Effector memory CD4-positive, alpha-beta T cell (primary cell): ENCODE measurements at regions not wholly inside any gene's neighbourhood (a gene's known extent, or its start where the extent isn't known, plus 50 kb on each side); places are given as distances from the start of the nearest gene placed in this dataset.

Experiments
- DNase-seq, 3 donors: peaks; one replicate each; pipeline ENCODE4 v3.0.0-alpha.2; 2020
- H3K27ac ChIP-seq: 2 replicates; pipeline ENCODE4 v1.7.0; 2013; ENCODE audit warnings: mild to moderate bottlenecking, low read length, moderate library complexity; ENCODE audit not compliant: insufficient read depth, poor library complexity, severe bottlenecking
- H3K27me3 ChIP-seq: replicated peaks from 2 replicates; pipeline ENCODE4 v1.7.0; 2013; ENCODE audit warnings: mild to moderate bottlenecking, low read length; ENCODE audit not compliant: insufficient read depth, control insufficient read depth, poor library complexity, severe bottlenecking
- H3K36me3 ChIP-seq: 2 replicates; pipeline ENCODE4 v1.7.0; 2013; ENCODE audit warnings: mild to moderate bottlenecking, low read length, moderate library complexity; ENCODE audit not compliant: control insufficient read depth, insufficient read depth
- H3K4me1 ChIP-seq: 2 replicates; pipeline ENCODE4 v1.7.0; 2013; ENCODE audit warnings: low read length, mild to moderate bottlenecking; ENCODE audit not compliant: control insufficient read depth, insufficient read depth, poor library complexity, severe bottlenecking
- H3K4me3 ChIP-seq: 2 replicates; pipeline ENCODE4 v1.7.0; 2013; ENCODE audit warnings: low read length, low read depth, mild to moderate bottlenecking; ENCODE audit not compliant: insufficient read depth, poor library complexity, severe bottlenecking
- H3K9me3 ChIP-seq: 2 replicates; pipeline ENCODE4 v1.7.0; 2013; ENCODE audit warnings: mild to moderate bottlenecking, low read length, moderate library complexity; ENCODE audit not compliant: control insufficient read depth

DNA sequence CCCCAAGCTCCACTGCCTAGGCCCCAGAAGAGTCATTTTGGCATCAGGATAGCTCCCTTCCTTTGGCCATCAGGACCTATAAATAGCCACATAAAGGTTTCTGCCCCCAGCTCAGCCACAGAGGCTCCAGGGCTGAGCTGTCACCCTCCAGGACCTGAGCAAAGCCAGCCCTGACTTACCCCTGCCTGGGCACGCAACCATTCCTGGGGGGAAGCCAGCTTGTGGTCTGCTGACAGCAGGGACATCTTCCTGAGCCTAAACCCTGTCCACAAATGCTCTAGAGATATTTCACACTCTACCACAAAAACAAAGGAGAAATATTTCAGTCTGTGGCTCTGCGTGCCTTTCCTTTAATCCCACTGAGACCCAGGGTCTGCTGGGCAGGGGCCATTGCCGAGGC, 123.7 kb upstream of the CCL2 start:
- H3K4me1 ChIP-seq: no peaks in the 10 kb centered on the region
- no peaks in the 10 kb centered on the region for H3K9me3 ChIP-seq
- H3K27ac ChIP-seq: no peak overlapping the region
- H3K36me3 ChIP-seq: no peaks in the 10 kb centered on the region
- no peak overlapping the region for H3K4me3 ChIP-seq
- no peaks in the 10 kb centered on the region for H3K27me3 ChIP-seq
- no peak for DNase-seq

DNA sequence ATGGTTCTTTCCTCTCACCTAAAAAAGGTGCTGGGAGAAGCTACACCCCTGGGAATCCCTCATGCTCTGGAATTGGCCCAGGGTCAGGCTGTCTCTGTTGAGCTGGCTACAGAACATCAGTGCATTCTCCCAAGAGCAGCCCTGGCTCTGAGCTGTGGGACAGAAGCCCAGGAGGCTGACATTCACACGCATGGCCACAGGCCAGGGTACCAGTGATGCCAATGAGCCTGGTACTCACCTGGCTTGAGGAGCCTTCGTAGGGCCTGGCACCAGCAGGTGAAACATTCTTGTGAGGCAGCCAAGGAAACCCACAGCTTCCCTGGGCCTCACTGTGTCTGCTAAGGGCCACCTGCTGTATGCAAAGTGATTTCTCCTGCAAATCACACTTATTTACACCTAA, 121.7 kb upstream of the CCL2 start:
- no peak for DNase-seq
- no peaks in the 10 kb centered on the region for H3K27me3 ChIP-seq
- no peaks in the 10 kb centered on the region for H3K4me1 ChIP-seq
- no peaks in the 10 kb centered on the region for H3K9me3 ChIP-seq
- H3K27ac ChIP-seq: no peak overlapping the region
- H3K4me3 ChIP-seq: no peak overlapping the region
- H3K36me3 ChIP-seq: no peaks in the 10 kb centered on the region

DNA sequence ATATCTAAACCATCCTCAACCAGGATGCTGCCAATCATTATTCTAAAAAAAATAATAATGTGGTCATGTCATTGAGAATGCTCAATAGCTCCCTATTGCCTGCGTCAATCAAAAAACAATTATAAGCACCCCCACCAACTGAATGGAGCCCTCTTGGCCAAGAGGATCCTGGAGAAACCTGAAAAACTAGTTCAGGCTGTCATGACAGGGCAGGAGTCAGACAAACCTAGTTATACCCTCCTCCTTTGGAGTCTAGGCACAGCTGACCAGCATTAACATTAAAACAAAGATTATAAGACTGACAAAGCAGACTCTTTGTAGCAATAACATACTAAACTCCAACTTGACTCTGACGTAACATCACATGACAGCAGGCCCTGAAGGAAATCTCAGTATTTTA, 119.2 kb upstream of the CCL2 start:
- no peaks in the 10 kb centered on the region for H3K27me3 ChIP-seq
- no peak overlapping the region for H3K4me3 ChIP-seq
- no peak for DNase-seq
- H3K9me3 ChIP-seq: no peaks in the 10 kb centered on the region
- H3K27ac ChIP-seq: no peak overlapping the region
- H3K4me1 ChIP-seq: no peaks in the 10 kb centered on the region
- no peaks in the 10 kb centered on the region for H3K36me3 ChIP-seq

- Histone ChIP-seq H3K36me3 (no peaks in the 10 kb centered on the region), H3K27ac (no peak overlapping the region), H3K9me3 (no peaks in the 10 kb centered on the region), H3K4me3 (no peak overlapping the region), H3K4me1 (no peaks in the 10 kb centered on the region), H3K27me3 (no peaks in the 10 kb centered on the region)
- no peak for DNase-seq
Observed at GRCh38 chr17:34140006-34140405, 115.1 kb upstream of the CCL2 start.

DNA sequence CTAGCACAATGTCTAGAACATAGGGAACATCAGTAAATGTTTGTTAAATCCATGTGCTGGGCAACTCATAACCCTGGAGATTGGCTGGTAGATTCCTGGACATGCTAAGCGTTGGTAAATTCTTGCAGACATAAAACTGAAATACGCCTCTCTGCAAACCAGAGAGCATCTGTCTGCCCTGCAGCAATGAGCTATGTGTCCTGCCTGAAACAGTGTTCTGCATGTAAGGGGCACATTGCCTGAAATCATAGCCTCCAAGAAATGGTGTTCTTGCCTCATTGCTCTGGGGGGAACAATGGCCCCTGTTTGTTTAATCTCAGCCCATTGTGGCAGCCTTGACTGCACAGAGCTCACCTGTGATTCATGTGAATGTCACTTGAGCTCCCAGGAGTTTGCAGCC, 113.5 kb upstream of the CCL2 start:
- DNase-seq: no peak
- H3K36me3 ChIP-seq: no peaks in the 10 kb centered on the region
- no peaks in the 10 kb centered on the region for H3K4me1 ChIP-seq
- no peaks in the 10 kb centered on the region for H3K27me3 ChIP-seq
- no peaks in the 10 kb centered on the region for H3K9me3 ChIP-seq
- H3K4me3 ChIP-seq: no peak overlapping the region
- no peak overlapping the region for H3K27ac ChIP-seq

DNA sequence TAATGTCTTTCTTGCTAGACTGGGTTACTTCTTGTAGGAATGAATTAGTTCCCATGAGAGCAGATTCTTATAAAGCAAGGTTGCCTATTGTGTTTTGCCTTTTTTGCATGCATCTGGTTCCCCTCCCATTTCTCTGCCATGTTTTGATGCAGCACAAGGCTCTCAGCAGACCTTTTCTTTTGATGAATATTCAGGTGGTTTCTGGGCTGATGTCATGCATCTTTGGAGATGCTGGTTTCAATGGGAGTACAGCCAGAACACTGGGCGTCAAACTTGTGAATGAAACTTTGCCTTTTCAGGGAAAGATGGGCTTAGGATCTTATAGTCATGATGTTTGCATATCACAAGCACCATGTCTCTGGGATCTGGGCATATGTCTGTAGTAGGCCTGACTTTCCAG, 111.7 kb upstream of the CCL2 start:
- DNase-seq: no peak
- Histone ChIP-seq H3K4me1 (no peaks in the 10 kb centered on the region), H3K27me3 (no peaks in the 10 kb centered on the region), H3K9me3 (no peaks in the 10 kb centered on the region), H3K36me3 (no peaks in the 10 kb centered on the region), H3K4me3 (no peak overlapping the region), H3K27ac (no peak overlapping the region)

DNA sequence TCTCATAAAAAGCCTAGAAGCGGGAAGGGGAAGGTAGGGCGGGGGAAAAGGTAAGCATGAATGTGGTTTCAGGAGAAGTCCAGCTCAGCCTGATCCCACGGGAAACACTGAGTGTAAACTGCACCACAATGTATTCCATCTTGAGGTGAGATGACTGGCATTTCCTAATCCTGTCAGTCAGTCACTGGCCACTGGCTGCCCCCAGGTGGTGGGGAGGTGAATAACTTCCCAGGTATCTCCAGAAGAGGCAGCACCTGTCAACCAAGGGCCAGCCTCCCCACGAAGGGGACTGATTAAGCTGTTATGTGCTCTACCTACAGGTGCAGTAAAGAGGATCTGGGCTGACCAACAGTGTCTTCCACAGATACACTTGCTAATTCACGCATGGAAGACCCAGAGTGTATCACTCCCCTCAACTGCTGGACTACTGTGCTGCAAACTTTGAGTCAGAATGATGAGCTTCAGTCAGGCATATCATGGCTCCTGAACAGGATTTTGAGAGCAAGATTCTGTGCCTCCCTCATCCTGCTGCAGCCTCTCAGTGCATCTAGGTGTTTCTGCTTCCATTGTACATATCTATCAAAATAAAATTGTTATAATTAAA, 108.5 kb upstream of the CCL2 start:
- H3K27me3 ChIP-seq: no peaks in the 10 kb centered on the region
- no peaks in the 10 kb centered on the region for H3K4me1 ChIP-seq
- peak in 1 of 3 donors; percentile 18 for DNase-seq
- H3K36me3 ChIP-seq: no peaks in the 10 kb centered on the region
- H3K9me3 ChIP-seq: no peaks in the 10 kb centered on the region
- no peak overlapping the region for H3K4me3 ChIP-seq
- H3K27ac ChIP-seq: no peak overlapping the region

DNA sequence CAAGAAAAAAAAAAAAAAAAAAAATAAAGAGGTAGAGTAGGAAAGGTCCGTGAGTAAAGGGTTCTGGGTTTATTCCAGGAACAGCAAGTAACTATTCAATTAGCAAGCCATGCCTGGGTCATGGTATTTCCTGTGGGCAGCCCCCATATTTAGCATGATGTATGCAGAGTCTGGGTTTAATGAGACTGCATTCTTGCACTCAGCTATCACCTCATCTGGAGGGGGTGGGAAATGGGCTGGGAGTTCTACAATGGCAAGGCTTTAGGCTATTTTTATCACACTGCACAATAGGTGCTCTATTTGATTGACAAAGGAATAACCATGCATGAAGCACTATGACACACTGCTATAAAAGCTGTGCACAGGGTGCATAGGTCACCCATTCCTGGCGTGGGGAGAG, 104.0 kb upstream of the CCL2 start:
- no peaks in the 10 kb centered on the region for H3K36me3 ChIP-seq
- no peak for DNase-seq
- H3K27ac ChIP-seq: no peak overlapping the region
- H3K27me3 ChIP-seq: peaks cover under 1% of the 10 kb centered on the region
- no peak overlapping the region for H3K4me3 ChIP-seq
- no peaks in the 10 kb centered on the region for H3K9me3 ChIP-seq
- H3K4me1 ChIP-seq: no peaks in the 10 kb centered on the region

DNA sequence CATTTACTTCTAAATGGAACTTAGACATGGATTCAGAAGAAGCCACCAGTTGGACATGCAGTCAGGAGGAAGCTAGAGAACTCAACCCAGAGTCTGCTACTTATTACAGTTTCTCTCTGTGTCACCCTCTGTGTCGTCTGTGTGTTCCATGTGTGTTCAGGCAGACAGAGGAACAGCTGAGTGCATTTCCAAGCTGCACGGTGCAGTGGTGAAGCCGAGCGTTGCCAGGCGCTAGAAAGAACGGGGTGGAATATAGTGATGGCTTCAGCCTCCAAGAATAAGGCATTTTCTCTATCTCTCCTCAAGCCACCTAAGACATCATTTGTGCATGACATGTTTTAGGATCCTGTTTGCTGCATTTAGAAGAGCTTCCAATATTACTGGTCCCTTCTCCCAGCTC, 101.1 kb upstream of the CCL2 start:
- no peak for DNase-seq
- H3K4me1 ChIP-seq: no peaks in the 10 kb centered on the region
- H3K27me3 ChIP-seq: peaks cover 5% of the 10 kb centered on the region
- H3K36me3 ChIP-seq: no peaks in the 10 kb centered on the region
- no peaks in the 10 kb centered on the region for H3K9me3 ChIP-seq
- H3K4me3 ChIP-seq: no peak overlapping the region
- H3K27ac ChIP-seq: no peak overlapping the region

DNA sequence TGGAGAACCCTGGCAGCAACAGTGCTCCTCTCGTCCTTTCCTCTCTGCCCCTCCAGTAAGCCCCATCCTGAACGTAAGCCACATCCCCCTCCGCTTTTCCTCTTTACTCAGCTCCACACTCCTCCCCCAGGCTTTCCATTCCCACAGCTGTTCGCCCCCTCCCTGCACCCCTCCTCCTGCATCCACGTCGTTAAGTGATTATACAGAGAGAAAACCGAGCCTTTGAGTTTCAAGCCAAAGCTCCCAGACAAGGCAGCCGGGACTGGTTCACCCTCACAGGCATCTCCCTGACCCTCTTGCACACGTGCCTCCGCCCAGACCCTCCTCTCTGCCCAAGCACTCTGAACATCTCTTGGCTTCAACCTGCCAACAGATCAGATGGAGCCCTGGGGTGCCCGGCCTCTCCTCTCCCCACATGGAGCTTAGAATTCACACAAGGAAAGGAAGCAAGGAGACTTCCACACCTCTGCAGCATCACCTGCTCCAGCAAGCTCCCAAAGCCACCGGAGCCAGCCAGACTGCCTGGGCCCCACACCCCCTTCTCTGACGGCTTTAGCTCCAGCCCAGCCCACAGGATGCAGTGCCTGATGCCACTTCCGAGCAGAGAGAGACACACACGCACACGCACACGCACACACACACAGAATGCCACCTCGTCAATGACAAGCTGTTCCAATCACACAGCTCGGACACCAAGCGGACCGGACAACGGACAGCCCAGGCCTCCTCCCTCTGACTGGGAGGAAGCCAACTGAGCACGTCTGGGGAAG, 99.9 kb upstream of the CCL2 start:
- no peak overlapping the region for H3K4me3 ChIP-seq

More for the DNA sequence above, 99.9 kb upstream of the CCL2 start:
- H3K9me3 ChIP-seq: no peaks in the 10 kb centered on the region
- no peaks in the 10 kb centered on the region for H3K4me1 ChIP-seq
- peaks cover 5% of the 10 kb centered on the region for H3K27me3 ChIP-seq
- H3K36me3 ChIP-seq: no peaks in the 10 kb centered on the region
- H3K27ac ChIP-seq: no peak overlapping the region
- no peak for DNase-seq
